ENCODE measurements at regions not wholly inside any gene's neighbourhood (a gene's known extent, or its start where the extent isn't known, plus 50 kb on each side); places are given as distances from the start of the nearest gene placed in this dataset.

DNA sequence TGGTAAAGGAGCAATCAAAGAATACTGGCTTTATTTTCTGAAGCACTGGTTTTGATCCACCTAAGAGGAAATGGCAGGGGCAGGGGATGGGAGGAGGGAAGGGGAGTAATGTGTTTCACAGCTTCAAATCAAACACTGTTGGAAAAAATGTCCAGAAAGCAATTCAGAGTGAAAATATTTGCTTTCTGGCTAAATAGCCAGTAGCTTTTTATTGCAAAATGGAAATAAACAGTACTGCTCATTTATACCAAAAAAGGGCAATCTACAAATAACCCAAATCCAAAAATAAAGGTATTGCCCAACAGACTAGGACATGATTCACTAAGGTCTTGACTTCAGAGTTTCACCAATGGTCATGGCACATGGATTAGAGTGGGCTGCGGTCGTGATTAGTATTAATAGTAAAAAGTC, 279.3 kb upstream of the THBS1 start:
- TF ChIP-seq, protein P1, sequence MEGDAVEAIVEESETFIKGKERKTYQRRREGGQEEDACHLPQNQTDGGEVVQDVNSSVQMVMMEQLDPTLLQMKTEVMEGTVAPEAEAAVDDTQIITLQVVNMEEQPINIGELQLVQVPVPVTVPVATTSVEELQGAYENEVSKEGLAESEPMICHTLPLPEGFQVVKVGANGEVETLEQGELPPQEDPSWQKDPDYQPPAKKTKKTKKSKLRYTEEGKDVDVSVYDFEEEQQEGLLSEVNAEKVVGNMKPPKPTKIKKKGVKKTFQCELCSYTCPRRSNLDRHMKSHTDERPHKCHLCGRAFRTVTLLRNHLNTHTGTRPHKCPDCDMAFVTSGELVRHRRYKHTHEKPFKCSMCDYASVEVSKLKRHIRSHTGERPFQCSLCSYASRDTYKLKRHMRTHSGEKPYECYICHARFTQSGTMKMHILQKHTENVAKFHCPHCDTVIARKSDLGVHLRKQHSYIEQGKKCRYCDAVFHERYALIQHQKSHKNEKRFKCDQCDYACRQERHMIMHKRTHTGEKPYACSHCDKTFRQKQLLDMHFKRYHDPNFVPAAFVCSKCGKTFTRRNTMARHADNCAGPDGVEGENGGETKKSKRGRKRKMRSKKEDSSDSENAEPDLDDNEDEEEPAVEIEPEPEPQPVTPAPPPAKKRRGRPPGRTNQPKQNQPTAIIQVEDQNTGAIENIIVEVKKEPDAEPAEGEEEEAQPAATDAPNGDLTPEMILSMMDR (IDR thresholded peaks at IDR 0.05; ENCODE audit: low read length), result no peak
- TF ChIP-seq EZH2 (optimal IDR thresholded peaks at IDR 0.05; ENCODE audit: low read depth, low read length), result no peak
- no peak for TF ChIP-seq EZH2phosphoT487 (IDR thresholded peaks at IDR 0.05; ENCODE audit: low read length)

Measured in MM.1S (cell line).